Astrocyte (in vitro differentiated cells and primary cell): ENCODE measurements at regions not wholly inside any gene's neighbourhood (a gene's known extent, or its start where the extent isn't known, plus 50 kb on each side); places are given as distances from the start of the nearest gene placed in this dataset.
"Not testable (repeated sequence)": the region's sequence is repeated elsewhere in the genome, so short reads cannot be mapped to it uniquely, and the experiment has no call there.

Experiments
- DNase-seq: peaks from one replicate; pipeline ENCODE4 v3.0.0-alpha.2; 2010; ENCODE audit warnings: low read depth
- FAIRE-seq: peaks from 2 replicates; lab custom pipeline; 2011; peaks lifted over from hg19 to GRCh38; lab: Jason Lieb, UNC
- H2AFZ ChIP-seq: 2 replicates; pipeline ENCODE4 v1.6.0; 2012; ENCODE audit warnings: low read depth, low read length, inconsistent platforms
- H3K27ac ChIP-seq: 2 replicates; pipeline ENCODE4 v1.5.1; 2011; ENCODE audit warnings: low read depth, low read length, inconsistent platforms
- H3K27me3 ChIP-seq: 2 replicates; pipeline ENCODE4 v1.6.0; 2011; ENCODE audit warnings: low read length, inconsistent platforms; ENCODE audit not compliant: insufficient read depth
- H3K36me3 ChIP-seq: 2 replicates; pipeline ENCODE4 v1.5.1; 2011; ENCODE audit warnings: low read length, inconsistent platforms; ENCODE audit not compliant: insufficient read depth
- H3K4me1 ChIP-seq: 2 replicates; pipeline ENCODE4 v1.5.1; 2011; ENCODE audit warnings: low read length, inconsistent platforms; ENCODE audit not compliant: insufficient read depth
- H3K4me2 ChIP-seq: 2 replicates; pipeline ENCODE4 v1.6.0; 2012; ENCODE audit warnings: low read length, inconsistent platforms
- H3K4me3 ChIP-seq: 2 replicates; pipeline ENCODE4 v1.5.1; 2011; ENCODE audit warnings: low read depth, mild to moderate bottlenecking, low read length, inconsistent platforms; ENCODE audit not compliant: insufficient read depth
- H3K79me2 ChIP-seq: 2 replicates; pipeline ENCODE4 v1.6.0; 2012; ENCODE audit warnings: mild to moderate bottlenecking, low read length, inconsistent platforms; ENCODE audit not compliant: insufficient read depth
- H3K9ac ChIP-seq: 2 replicates; pipeline ENCODE4 v1.6.0; 2012; ENCODE audit warnings: mild to moderate bottlenecking, low read length, inconsistent platforms
- H3K9me3 ChIP-seq: 2 replicates; pipeline ENCODE4 v1.5.1; 2012; ENCODE audit warnings: low read depth, mild to moderate bottlenecking, low read length, inconsistent platforms; ENCODE audit not compliant: insufficient read depth
- H4K20me1 ChIP-seq: 2 replicates; pipeline ENCODE4 v1.6.0; 2012; ENCODE audit warnings: low read length, inconsistent platforms; ENCODE audit not compliant: insufficient read depth
- H3K27ac Mint-ChIP-seq: one replicate; pipeline ENCODE4 v1.8.0; 2021; ENCODE audit warnings: mild to moderate bottlenecking, mixed read lengths; ENCODE audit not compliant: unreplicated experiment
- H3K27me3 Mint-ChIP-seq: one replicate; pipeline ENCODE4 v1.8.0; 2021; ENCODE audit warnings: low read depth, mixed read lengths; ENCODE audit not compliant: unreplicated experiment
- H3K36me3 Mint-ChIP-seq: one replicate; pipeline ENCODE4 v1.8.0; 2021; ENCODE audit warnings: low read depth, mixed read lengths; ENCODE audit not compliant: unreplicated experiment
- H3K4me1 Mint-ChIP-seq: one replicate; pipeline ENCODE4 v1.8.0; 2021; ENCODE audit warnings: low read depth, mixed read lengths; ENCODE audit not compliant: unreplicated experiment
- H3K4me3 Mint-ChIP-seq: one replicate; pipeline ENCODE4 v1.8.0; 2021; ENCODE audit warnings: mild to moderate bottlenecking, moderate library complexity, mixed read lengths; ENCODE audit not compliant: unreplicated experiment
- H3K9me3 Mint-ChIP-seq: one replicate; pipeline ENCODE4 v1.8.0; 2021; ENCODE audit warnings: mild to moderate bottlenecking, mixed read lengths; ENCODE audit not compliant: unreplicated experiment
- CTCF ChIP-seq: IDR thresholded peaks from 2 replicates; pipeline ENCODE4 v1.5.1; 2011; ENCODE audit warnings: low read depth, mild to moderate bottlenecking, inconsistent platforms, low read length, moderate library complexity; ENCODE audit not compliant: insufficient read depth
- EZH2 ChIP-seq: IDR thresholded peaks from 2 replicates; pipeline ENCODE4 v1.6.1; 2012; ENCODE audit warnings: mild to moderate bottlenecking, low read length, inconsistent platforms; ENCODE audit not compliant: insufficient read depth

GRCh38 chr3:87101861-87102625 lies 111.1 kb upstream of the VGLL3 start:
- no peak for TF ChIP-seq CTCF
- TF ChIP-seq EZH2 = no peak
- H3K9ac ChIP-seq = no peak overlapping the region
- H2AFZ ChIP-seq = no peak overlapping the region
- no peaks in the 10 kb centered on the region for H3K4me1 Mint-ChIP-seq
- no peaks in the 10 kb centered on the region for H3K4me1 ChIP-seq
- H3K27me3 ChIP-seq = no peaks in the 10 kb centered on the region
- DNase-seq = no peak
- no peak overlapping the region for H3K27ac ChIP-seq
- no peak overlapping the region for H3K27ac Mint-ChIP-seq
- no peaks in the 10 kb centered on the region for H3K36me3 ChIP-seq
- H3K4me2 ChIP-seq = no peak overlapping the region
- H3K4me3 ChIP-seq = no peak overlapping the region
- no peaks in the 10 kb centered on the region for H3K79me2 ChIP-seq
- no peaks in the 10 kb centered on the region for H3K9me3 ChIP-seq
- no peak overlapping the region for H3K4me3 Mint-ChIP-seq
- no peak for FAIRE-seq
- no peaks in the 10 kb centered on the region for H4K20me1 ChIP-seq
- peaks cover 3% of the 10 kb centered on the region for H3K9me3 Mint-ChIP-seq
- no peaks in the 10 kb centered on the region for H3K27me3 Mint-ChIP-seq
- no peaks in the 10 kb centered on the region for H3K36me3 Mint-ChIP-seq

DNA sequence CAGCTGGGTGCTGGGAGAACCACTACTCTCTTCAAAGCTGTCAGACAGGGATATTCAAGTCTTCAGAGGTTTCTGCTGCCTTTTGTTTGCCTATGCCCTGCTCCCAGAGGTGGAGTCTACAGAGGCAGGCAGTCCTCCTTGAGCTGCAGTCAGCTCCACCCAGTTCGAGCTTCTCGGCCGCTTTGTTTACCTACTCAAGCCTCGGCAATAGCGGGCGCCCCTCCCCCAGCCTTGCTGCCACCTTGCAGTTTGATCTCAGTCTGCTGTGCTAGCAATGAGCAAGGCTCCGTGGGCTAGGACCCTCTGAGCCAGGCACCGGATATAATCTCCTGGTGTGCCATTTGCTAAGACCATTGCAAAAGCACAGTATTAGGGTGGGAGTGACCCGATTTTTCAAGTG lies 106.8 kb upstream of the VGLL3 start:
- H3K36me3 ChIP-seq, H4K20me1 ChIP-seq, H3K9ac ChIP-seq, H3K4me1 ChIP-seq, FAIRE-seq, H3K27me3 Mint-ChIP-seq, H2AFZ ChIP-seq, H3K79me2 ChIP-seq, H3K9me3 Mint-ChIP-seq, H3K9me3 ChIP-seq, DNase-seq, H3K4me2 ChIP-seq, H3K4me1 Mint-ChIP-seq, H3K36me3 Mint-ChIP-seq, H3K4me3 ChIP-seq, H3K27ac ChIP-seq, H3K27me3 ChIP-seq, H3K4me3 Mint-ChIP-seq, H3K27ac Mint-ChIP-seq: not testable (repeated sequence)

DNA sequence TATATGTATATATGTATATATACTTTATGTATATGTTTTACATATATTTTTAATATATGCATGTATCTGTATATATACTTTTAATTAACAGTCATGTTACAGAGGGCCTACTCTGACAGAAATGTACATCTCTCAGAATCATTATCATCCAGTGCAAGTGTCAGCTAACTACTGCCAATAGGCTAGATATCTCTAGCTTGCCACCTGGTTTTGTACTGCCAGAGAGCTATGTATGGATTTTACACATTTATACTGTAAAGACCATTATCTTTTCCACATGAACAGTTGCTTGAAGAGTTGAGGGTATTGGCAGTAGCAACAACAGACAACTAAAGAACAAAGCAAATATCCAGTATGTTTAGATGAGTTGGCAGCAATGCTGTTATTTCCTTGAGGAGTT lies 99.7 kb upstream of the VGLL3 start:
- Histone ChIP-seq H3K36me3 (no peaks in the 10 kb centered on the region), H3K4me1 (peaks cover 20% of the 10 kb centered on the region), H3K9ac (no peak overlapping the region), H3K79me2 (peaks cover 3% of the 10 kb centered on the region), H2AFZ (no peak overlapping the region), H3K27me3 (no peaks in the 10 kb centered on the region), H3K4me3 (no peak overlapping the region), H4K20me1 (no peaks in the 10 kb centered on the region), H3K4me2 (peak overlapping the region; percentile 28), H3K27ac (no peak overlapping the region), H3K9me3 (no peaks in the 10 kb centered on the region)
- no peak for TF ChIP-seq CTCF
- no peak for TF ChIP-seq EZH2
- H3K36me3 Mint-ChIP-seq = no peaks in the 10 kb centered on the region
- no peak overlapping the region for H3K27ac Mint-ChIP-seq
- no peaks in the 10 kb centered on the region for H3K4me1 Mint-ChIP-seq
- FAIRE-seq (no peak), DNase-seq (no peak)
- no peaks in the 10 kb centered on the region for H3K27me3 Mint-ChIP-seq
- H3K4me3 Mint-ChIP-seq = no peak overlapping the region
- peaks cover 2% of the 10 kb centered on the region for H3K9me3 Mint-ChIP-seq
